ENCODE measurements at regions not wholly inside any gene's neighbourhood (a gene's known extent, or its start where the extent isn't known, plus 50 kb on each side); places are given as distances from the start of the nearest gene placed in this dataset.
"Not testable (repeated sequence)": the region's sequence is repeated elsewhere in the genome, so short reads cannot be mapped to it uniquely, and the experiment has no call there.

DNA sequence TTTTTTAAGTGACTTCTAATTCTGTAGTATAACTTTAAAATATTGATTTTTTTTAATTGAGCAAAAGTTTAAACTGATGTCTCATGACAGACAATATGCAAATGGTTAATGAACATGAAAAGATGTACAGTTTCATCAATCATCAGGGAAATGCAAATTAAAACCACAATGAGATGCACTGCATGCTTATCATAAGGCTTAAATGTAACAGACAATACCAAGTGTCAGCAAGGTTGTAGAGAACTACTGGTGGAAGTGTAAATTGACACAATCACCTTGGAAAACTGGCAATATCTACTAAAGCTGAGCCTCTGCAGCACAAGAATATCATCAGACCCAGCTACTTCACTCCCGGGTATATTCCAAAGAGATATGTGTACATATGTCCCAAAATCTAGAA lies 70.2 kb upstream of the DAPP1 start:
- no peak overlapping the region for H3K4me2 ChIP-seq (ENCODE audit: low read length)
- no peak overlapping the region for H3K4me3 ChIP-seq (ENCODE audit: low read length)
- no peaks in the 10 kb centered on the region for H3K9me3 ChIP-seq (ENCODE audit: insufficient read depth, low read length)
- TF ChIP-seq CTCF (IDR thresholded peaks at IDR 0.05; ENCODE audit: low read depth, low read length), result no peak
- TF ChIP-seq EZH2phosphoT487 (IDR thresholded peaks at IDR 0.05; ENCODE audit: low read depth), result no peak
- no peaks in the 10 kb centered on the region for H4K20me1 ChIP-seq (ENCODE audit: insufficient read depth, low read length)
- H3K9ac ChIP-seq (ENCODE audit: low read length), result no peak overlapping the region
- H3K27me3 ChIP-seq (ENCODE audit: low read depth, low read length), result no peaks in the 10 kb centered on the region
- H3K79me2 ChIP-seq (ENCODE audit: low read length), result no peaks in the 10 kb centered on the region
- H3K4me1 ChIP-seq (ENCODE audit: low read length), result peaks cover 11% of the 10 kb centered on the region
- H2AFZ ChIP-seq (ENCODE audit: low read depth, low read length), result no peak overlapping the region
- H3K36me3 ChIP-seq (replicated peaks; ENCODE audit: low read depth, low read length), result no peaks in the 10 kb centered on the region
- H3K27ac ChIP-seq (ENCODE audit: low read length), result no peak overlapping the region

GRCh38 chr4:99736846-99737245 lies 79.2 kb upstream of the C4orf54 start:
- Histone ChIP-seq H3K4me2 (ENCODE audit: low read length) (no peak overlapping the region), H3K36me3 (replicated peaks; ENCODE audit: low read depth, low read length) (no peaks in the 10 kb centered on the region), H3K79me2 (ENCODE audit: low read length) (no peaks in the 10 kb centered on the region), H2AFZ (ENCODE audit: low read depth, low read length) (no peak overlapping the region), H3K9ac (ENCODE audit: low read length) (no peak overlapping the region), H3K4me3 (ENCODE audit: low read length) (no peak overlapping the region), H3K9me3 (ENCODE audit: insufficient read depth, low read length) (no peaks in the 10 kb centered on the region), H4K20me1 (ENCODE audit: insufficient read depth, low read length) (no peaks in the 10 kb centered on the region), H3K27ac (ENCODE audit: low read length) (no peak overlapping the region), H3K4me1 (ENCODE audit: low read length) (no peaks in the 10 kb centered on the region), H3K27me3 (ENCODE audit: low read depth, low read length) (no peaks in the 10 kb centered on the region)
- TF ChIP-seq EZH2phosphoT487 (IDR thresholded peaks at IDR 0.05; ENCODE audit: low read depth) (no peak), CTCF (IDR thresholded peaks at IDR 0.05; ENCODE audit: low read depth, low read length) (no peak)

DNA sequence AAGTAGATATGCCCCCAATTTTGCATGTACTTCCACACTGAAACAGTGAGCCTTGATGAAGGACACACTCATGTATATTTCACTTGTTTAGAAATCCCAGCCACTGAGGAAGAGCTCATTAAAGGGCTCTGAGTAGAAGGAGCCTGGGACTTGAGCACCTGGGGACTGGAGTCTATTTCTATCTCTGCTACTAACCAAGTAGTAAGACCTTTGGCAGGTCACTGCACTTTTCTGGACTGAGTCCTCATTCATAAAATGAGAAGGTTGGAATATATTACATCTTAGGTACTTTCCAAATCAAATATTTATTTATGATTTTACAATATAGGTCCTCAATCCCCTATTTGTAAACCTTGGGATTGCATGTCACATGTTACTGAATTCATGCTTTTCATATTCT lies 78.2 kb upstream of the C4orf54 start:
- H3K9ac ChIP-seq (ENCODE audit: low read length), result no peak overlapping the region
- H4K20me1 ChIP-seq (ENCODE audit: insufficient read depth, low read length), result no peaks in the 10 kb centered on the region
- H3K36me3 ChIP-seq (replicated peaks; ENCODE audit: low read depth, low read length), result no peaks in the 10 kb centered on the region
- no peak overlapping the region for H3K27ac ChIP-seq (ENCODE audit: low read length)
- H3K4me3 ChIP-seq (ENCODE audit: low read length), result no peak overlapping the region
- H3K9me3 ChIP-seq (ENCODE audit: insufficient read depth, low read length), result no peaks in the 10 kb centered on the region
- H3K4me1 ChIP-seq (ENCODE audit: low read length), result no peaks in the 10 kb centered on the region
- H2AFZ ChIP-seq (ENCODE audit: low read depth, low read length), result no peak overlapping the region
- no peaks in the 10 kb centered on the region for H3K27me3 ChIP-seq (ENCODE audit: low read depth, low read length)
- H3K4me2 ChIP-seq (ENCODE audit: low read length), result no peak overlapping the region
- TF ChIP-seq CTCF (IDR thresholded peaks at IDR 0.05; ENCODE audit: low read depth, low read length) (no peak), EZH2phosphoT487 (IDR thresholded peaks at IDR 0.05; ENCODE audit: low read depth) (no peak)
- no peaks in the 10 kb centered on the region for H3K79me2 ChIP-seq (ENCODE audit: low read length)

DNA sequence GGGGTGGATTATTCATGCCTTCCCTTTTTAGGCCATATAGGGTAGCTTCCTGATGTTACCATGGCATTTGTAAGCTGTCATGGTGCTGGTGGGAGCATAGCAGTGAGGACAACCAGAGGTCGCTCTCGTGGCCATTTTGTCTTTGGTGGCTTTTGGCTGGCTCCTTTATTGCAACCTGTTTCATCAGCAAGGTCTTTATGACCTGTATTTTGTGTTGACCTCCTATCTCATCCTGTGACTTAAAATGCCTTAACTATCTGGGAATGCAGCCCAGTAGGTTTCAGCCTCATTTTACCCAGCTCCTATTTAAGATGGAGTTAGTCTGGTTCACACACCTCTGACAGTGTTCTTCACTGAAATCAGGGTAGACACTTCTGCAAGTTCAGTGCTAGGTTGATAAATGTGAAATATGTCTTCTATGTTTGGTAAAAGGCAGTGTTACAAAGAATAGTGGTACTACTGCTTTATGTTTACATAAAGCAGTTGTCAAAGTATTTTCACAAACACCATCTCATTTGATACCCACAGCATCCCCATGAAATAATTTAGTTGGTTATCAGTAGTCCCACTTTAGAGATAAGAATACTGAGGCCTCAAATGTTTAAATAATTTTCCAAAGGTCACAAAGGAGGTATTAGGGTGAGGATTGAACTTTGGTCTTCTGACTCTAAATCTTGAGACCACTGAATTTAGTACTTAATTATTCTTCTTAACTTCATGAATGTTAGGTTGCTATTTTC lies 77.1 kb upstream of the C4orf54 start:
- H3K36me3 ChIP-seq (replicated peaks; ENCODE audit: low read depth, low read length), result no peaks in the 10 kb centered on the region
- no peak overlapping the region for H3K4me2 ChIP-seq (ENCODE audit: low read length)
- TF ChIP-seq CTCF (IDR thresholded peaks at IDR 0.05; ENCODE audit: low read depth, low read length) (no peak), EZH2phosphoT487 (IDR thresholded peaks at IDR 0.05; ENCODE audit: low read depth) (no peak)
- no peaks in the 10 kb centered on the region for H3K9me3 ChIP-seq (ENCODE audit: insufficient read depth, low read length)
- H3K27ac ChIP-seq (ENCODE audit: low read length), result no peak overlapping the region
- H4K20me1 ChIP-seq (ENCODE audit: insufficient read depth, low read length), result no peaks in the 10 kb centered on the region
- H3K27me3 ChIP-seq (ENCODE audit: low read depth, low read length), result no peaks in the 10 kb centered on the region
- no peak overlapping the region for H3K9ac ChIP-seq (ENCODE audit: low read length)
- no peak overlapping the region for H2AFZ ChIP-seq (ENCODE audit: low read depth, low read length)
- no peak overlapping the region for H3K4me3 ChIP-seq (ENCODE audit: low read length)
- H3K79me2 ChIP-seq (ENCODE audit: low read length), result no peaks in the 10 kb centered on the region
- H3K4me1 ChIP-seq (ENCODE audit: low read length), result no peaks in the 10 kb centered on the region

GRCh38 chr4:99733455-99733854 lies 75.8 kb upstream of the C4orf54 start:
- H3K9me3 ChIP-seq (ENCODE audit: insufficient read depth, low read length); H3K79me2 ChIP-seq (ENCODE audit: low read length); H3K27ac ChIP-seq (ENCODE audit: low read length); H3K4me2 ChIP-seq (ENCODE audit: low read length); H3K4me3 ChIP-seq (ENCODE audit: low read length); H2AFZ ChIP-seq (ENCODE audit: low read depth, low read length); H3K27me3 ChIP-seq (ENCODE audit: low read depth, low read length); H3K36me3 ChIP-seq (replicated peaks; ENCODE audit: low read depth, low read length); H3K9ac ChIP-seq (ENCODE audit: low read length); H4K20me1 ChIP-seq (ENCODE audit: insufficient read depth, low read length); H3K4me1 ChIP-seq (ENCODE audit: low read length): not testable (repeated sequence)
